ENCODE measurements at regions not wholly inside any gene's neighbourhood (a gene's known extent, or its start where the extent isn't known, plus 50 kb on each side); places are given as distances from the start of the nearest gene placed in this dataset.

DNA sequence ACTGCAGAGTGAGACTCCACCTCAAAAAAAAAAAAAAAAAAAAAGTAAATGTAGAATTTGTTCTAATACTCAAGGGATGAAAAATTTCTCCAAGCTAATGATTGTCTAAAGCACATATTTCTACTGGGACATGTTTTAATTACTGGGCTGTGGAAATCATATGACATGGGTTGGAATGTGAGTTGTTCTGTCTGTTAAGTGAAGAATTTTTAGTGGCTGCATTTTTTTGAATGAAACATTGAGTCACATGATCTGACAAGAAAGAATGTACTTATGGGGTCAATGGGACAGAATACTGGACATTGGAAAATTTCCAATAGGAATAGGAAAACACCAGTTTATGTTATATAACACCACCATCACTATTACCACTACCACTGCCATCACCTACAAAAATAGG lies 123.8 kb upstream of the IVNS1ABP start:
- Histone ChIP-seq H3K23ac (ENCODE audit: insufficient read length, low read depth, low read length) (no peak overlapping the region), H2BK20ac (ENCODE audit: low read depth, low read length, poor library complexity, severe bottlenecking) (no peak overlapping the region), H4K8ac (replicated peaks; ENCODE audit: insufficient read length, low read depth, low read length) (no peak overlapping the region), H2BK120ac (ENCODE audit: low read depth, low read length, poor library complexity, severe bottlenecking) (no peak overlapping the region), H3K27ac (ENCODE audit: insufficient read length, low read depth, low read length) (no peak overlapping the region), H3K23me2 (ENCODE audit: insufficient read length, low read depth, low read length, poor library complexity, severe bottlenecking) (no peaks in the 10 kb centered on the region), H2AK5ac (ENCODE audit: insufficient read length, low read length) (no peak overlapping the region), H2AFZ (ENCODE audit: low read length) (no peak overlapping the region), H3T11ph (ENCODE audit: low read length) (no peak overlapping the region), H2BK5ac (ENCODE audit: insufficient read length, low read length) (no peak overlapping the region), H3K79me2 (ENCODE audit: insufficient read depth, low read length) (no peaks in the 10 kb centered on the region), H3K9ac (ENCODE audit: extremely low read depth, insufficient read length, low read length) (no peak overlapping the region), H3K18ac (ENCODE audit: insufficient read length, low read depth, low read length) (no peak overlapping the region), H4K91ac (ENCODE audit: insufficient read length, low read depth, low read length) (no peak overlapping the region), H2BK12ac (ENCODE audit: insufficient read length, low read depth, low read length) (no peak overlapping the region), H3K27me3 (ENCODE audit: insufficient read depth, low read length) (no peaks in the 10 kb centered on the region), H2BK15ac (ENCODE audit: low read depth, low read length) (no peak overlapping the region), H3K79me1 (ENCODE audit: insufficient read depth, low read depth, low read length, poor library complexity, severe bottlenecking) (no peaks in the 10 kb centered on the region), H3K9me3 (ENCODE audit: control insufficient read depth, low read depth, low read length) (no peaks in the 10 kb centered on the region), H3K4me2 (ENCODE audit: insufficient read depth, insufficient read length, low read length) (no peak overlapping the region), H3K4me1 (ENCODE audit: insufficient read depth, low read length) (no peaks in the 10 kb centered on the region), H4K5ac (ENCODE audit: insufficient read length, low read depth, low read length) (no peak overlapping the region), H3K14ac (ENCODE audit: insufficient read depth, low read length) (no peak overlapping the region), H4K20me1 (ENCODE audit: control insufficient read depth, insufficient read depth, insufficient read length) (no peaks in the 10 kb centered on the region), H3K4ac (ENCODE audit: low read depth, low read length) (no peak overlapping the region), H3K56ac (ENCODE audit: insufficient read length, low read depth, low read length) (no peak overlapping the region)
- DNase-seq, result no peak
- no peak overlapping the region for H3K27ac Mint-ChIP-seq
- no peaks in the 10 kb centered on the region for H3K9me3 Mint-ChIP-seq
- TF ChIP-seq, protein P1, sequence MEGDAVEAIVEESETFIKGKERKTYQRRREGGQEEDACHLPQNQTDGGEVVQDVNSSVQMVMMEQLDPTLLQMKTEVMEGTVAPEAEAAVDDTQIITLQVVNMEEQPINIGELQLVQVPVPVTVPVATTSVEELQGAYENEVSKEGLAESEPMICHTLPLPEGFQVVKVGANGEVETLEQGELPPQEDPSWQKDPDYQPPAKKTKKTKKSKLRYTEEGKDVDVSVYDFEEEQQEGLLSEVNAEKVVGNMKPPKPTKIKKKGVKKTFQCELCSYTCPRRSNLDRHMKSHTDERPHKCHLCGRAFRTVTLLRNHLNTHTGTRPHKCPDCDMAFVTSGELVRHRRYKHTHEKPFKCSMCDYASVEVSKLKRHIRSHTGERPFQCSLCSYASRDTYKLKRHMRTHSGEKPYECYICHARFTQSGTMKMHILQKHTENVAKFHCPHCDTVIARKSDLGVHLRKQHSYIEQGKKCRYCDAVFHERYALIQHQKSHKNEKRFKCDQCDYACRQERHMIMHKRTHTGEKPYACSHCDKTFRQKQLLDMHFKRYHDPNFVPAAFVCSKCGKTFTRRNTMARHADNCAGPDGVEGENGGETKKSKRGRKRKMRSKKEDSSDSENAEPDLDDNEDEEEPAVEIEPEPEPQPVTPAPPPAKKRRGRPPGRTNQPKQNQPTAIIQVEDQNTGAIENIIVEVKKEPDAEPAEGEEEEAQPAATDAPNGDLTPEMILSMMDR (conservative IDR thresholded peaks at IDR 0.05), result no peak
- no peaks in the 10 kb centered on the region for H3K27me3 Mint-ChIP-seq (ENCODE audit: low read depth)
- H3K4me1 Mint-ChIP-seq, result no peaks in the 10 kb centered on the region
- no peak overlapping the region for H3K4me3 Mint-ChIP-seq
- no peaks in the 10 kb centered on the region for H3K36me3 Mint-ChIP-seq (ENCODE audit: insufficient read depth in 1 of 3, low read depth in 3 of 3)

Data from H9 (cell line).